NCI-H2171 treated with DMSO at 0.1 percent for 48 hours (cell line): ENCODE measurements at regions not wholly inside any gene's neighbourhood (a gene's known extent, or its start where the extent isn't known, plus 50 kb on each side); places are given as distances from the start of the nearest gene placed in this dataset.

Experiments
- DNase-seq: peaks from one replicate; lab custom pipeline; 2025; lab: John Stamatoyannopoulos, UW

DNA sequence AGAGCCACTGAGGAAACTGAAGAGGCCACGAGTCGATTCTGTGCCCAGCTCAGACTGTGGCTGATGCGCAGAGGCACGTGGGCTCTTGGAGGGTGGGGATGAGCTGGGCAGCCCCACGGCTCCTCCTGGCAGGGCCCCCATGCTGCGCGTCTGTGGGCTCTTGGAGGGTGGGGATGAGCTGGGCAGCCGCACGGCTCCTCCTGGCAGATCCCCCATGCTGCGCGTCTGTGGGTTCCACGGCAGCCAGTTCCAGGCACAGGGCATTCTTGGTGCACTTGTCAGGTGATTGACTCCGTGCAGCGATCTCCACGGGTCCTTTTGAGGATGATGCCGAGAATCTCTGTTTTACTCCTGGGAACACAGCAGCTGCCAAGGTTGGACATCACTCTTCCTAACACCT is 138.1 kb upstream of the ZNF236 start:
- no peak for DNase-seq

DNA sequence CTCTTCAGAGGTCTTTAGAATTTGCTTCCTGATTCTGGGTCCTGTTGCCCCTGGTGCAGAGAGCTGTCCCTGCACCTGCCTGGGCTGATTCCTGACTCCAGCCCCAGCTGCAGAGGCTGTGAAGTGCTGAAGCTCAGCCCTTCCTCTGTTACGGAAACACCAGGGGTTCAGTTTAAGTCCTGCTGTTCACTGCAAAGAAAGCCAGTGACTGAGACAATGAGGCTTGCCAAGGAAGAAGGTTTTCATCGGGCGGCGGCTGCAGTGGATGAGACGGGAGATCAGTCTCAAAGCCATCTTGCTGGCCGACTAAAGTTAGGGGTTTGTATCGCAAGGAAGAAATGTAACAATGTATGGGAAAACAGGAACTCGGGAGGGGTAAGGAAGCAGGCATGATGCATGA is 142.4 kb upstream of the ZNF236 start:
- DNase-seq: no peak

DNA sequence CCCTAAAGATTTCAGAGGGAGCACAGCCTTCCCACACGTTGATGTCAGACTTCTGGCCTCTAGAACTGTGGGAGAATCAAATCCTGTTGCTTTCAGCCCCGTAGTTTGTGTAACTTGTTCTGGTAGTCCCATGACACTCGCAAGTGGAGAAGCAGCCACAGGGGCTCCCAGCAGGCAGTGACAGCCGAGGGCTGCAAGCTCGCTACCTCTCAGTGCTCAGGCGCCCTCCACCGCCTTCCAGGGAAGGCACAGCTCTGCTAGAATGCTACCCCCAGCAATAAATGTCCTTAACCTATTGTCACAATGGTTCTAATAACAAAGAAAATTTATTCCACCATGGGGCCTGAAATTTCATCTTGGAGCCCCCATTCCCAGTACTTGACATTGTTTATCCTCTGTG is 143.1 kb upstream of the ZNF236 start:
- no peak for DNase-seq

DNA sequence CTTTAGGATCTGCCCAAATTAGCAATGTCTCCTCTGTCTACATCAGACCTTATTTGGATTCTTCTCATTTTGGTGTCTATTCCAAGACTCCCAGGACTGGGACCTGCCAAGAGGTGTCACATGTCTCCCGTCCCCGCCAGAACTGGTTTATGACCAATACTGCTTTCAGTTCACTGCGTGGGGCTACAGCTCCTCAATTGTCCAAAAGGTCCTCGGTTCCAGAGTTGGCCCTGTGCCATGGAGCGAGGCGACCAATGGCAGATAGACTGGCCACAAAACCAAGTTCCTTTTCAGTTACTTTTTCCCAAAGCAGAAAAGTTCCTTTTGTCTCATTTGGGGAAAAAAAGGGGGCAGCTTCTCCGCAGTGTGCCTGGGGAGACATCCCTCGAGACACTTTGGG is 144.1 kb upstream of the ZNF236 start:
- DNase-seq: no peak

DNA sequence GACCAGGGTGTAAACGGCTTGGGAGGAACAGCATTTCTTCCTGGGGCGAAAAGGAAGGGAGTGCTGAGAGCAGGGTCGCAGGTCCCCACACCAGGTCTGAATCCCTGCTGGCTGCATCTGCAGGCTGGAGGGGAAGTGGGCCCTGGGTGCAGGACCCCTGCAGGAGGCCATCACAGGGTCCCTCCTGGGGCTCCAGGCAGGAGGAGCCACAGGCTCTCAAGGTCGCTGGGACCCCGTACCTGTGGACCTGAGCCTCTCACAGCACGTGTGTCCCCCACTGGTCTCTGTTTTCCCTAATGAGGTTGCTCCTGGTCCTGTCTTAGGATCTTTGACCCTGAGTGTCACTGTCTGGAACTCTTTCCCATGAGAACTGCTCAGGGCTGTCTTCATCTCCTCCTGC is 147.8 kb upstream of the ZNF236 start:
- no peak for DNase-seq

DNA sequence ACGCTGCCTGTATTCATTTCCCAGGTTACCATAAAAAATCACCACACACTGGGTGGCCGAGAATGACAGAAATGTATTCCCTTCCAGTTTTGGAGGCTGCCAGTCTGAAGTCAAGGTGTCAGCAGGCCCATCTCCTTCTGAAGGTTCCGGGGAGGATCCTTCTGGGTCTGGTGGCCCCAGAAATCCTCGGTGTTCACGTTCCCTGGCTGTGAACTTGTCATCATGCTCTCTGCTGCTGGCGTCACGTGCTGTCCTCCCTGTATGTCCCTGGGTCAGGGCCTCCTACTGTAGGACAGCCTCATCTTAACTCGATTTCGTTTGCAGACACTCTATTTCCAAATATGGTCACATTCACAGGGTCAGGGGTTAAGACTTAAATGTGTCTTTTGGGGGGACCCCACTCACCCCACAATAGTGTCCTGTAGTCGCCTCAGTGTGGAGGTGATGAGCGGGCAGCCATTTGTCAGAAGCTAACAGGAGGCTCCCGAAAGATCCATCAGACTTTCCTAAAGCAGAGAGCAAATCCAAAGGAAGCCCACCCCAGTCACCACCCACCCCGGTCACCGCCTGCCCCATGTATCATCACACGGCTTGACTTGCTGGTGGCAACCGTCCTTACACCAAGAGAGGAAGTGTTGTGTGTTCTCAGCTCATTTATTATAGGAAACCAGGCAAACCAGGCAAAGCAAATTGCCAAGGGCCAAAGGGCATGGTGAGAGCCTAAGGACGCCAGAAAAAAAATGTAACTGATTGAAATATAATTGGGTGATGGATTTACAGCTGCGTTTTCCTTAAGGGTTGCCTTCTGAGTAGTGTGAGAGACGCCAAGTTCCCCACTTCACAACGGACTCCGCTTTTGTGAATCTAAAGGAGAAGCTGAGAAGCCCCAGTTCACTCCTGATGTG is 148.8 kb upstream of the ZNF236 start:
- no peak for DNase-seq

DNA sequence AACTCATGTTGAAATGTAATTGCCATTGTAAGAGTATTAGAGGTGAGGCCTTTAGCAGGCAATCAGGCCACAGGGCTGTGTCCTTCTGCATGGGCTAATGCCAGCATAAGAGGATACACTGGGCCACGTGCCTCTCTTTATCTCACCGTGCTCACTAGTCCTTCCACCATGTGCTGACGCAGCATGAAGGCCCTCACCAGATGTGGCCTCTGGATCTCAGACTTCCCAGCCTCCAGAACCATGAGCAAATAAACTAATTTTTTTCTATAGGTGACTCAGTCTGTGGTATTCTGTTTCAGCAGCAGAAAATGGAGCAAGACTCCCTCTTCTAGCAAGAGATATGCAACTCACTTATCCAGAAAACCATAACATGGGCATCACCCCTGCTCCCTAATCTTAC is 149.7 kb upstream of the ZNF236 start:
- DNase-seq: no peak

DNA sequence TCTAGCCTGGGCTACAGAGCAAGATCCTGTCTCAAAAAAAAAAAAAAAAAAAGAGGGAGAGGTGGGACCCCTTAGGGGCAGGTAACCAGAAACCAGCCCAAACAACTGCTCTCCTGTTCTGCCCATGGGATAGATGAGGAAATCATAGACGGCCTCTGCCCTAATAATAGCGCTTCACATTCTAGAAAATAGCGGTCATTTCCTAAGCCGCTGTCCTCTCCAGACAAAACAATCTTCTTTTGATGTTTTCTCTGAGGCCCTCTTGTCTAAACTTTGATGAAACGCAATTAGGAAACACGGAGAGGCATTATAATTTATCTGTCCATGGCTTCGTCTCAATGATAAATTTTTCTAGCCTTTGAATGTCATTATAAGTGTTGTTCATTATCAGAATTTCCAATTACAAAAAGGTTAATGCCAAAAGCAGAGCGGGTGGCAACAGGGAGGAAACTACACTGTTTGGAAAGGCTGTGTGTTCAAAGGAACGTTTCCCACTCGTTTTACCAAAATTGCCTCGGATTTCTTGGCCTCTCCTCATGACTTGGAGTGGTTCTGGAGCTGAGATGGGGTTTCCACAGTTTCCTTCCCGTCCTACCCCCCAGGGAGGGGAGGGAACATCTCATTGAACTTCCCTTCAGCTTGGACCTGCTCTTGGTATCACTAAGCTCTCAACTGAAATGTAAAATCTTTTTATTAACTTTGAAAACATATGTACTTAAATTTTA is 151.6 kb upstream of the ZNF236 start:
- no peak for DNase-seq

DNA sequence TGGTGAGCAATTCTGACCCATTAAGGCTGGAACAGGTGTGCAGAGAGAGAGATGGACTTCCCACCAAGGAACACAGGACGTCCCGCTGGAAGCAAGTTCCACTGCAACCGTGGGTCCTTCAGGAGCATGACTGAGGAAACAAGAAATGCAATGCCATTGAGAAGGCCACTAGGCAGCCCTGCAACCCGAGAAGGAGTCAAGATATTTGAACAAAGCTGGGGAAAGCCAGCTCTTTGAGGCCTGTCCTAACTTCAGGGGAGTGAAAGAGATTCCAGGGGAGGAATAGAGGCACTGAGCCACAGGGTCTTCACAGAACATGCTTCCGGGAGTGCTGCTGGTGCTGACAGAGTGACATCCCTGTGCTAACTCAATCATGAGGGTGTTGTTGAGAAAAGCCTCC is 153.8 kb upstream of the ZNF236 start:
- DNase-seq: no peak

DNA sequence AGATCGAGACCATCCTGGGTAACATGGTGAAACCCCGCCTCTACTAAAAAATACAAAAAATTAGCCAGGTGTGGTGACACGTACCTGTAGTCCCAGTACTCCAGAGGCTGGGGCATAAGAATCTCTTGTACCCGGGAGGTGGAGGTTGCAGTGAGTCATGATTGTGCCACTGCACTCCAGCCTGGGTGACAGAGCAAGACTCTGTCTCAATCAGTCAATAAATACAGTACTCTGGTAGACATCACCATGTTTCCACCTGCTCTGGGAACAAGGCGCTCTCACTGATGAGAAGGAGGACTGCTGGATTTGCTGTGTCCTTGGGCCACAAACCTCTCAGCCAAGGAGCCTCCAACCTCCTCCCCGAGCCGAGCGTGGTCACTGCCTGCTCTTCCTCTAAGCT is 154.2 kb upstream of the ZNF236 start:
- DNase-seq: no peak

DNA sequence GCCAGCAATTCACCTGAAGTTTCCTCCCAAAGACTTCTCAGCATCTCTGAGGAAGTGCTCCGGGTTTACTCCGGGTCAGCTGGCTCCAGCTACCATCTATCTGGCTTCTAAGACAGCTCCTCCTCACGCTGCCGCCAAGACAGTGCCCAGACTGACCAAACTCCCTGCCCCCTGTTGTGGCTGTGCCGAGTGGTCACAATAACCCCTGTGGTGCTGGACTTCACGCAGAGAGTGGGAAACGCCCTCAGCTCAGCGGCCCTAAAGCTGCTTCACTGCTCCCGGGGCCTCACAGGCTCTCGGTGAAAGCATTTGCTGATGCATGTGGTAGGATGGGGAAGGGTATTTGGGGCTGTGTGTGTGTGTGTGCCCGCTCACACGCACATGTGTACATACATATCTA is 154.8 kb upstream of the ZNF236 start:
- no peak for DNase-seq

DNA sequence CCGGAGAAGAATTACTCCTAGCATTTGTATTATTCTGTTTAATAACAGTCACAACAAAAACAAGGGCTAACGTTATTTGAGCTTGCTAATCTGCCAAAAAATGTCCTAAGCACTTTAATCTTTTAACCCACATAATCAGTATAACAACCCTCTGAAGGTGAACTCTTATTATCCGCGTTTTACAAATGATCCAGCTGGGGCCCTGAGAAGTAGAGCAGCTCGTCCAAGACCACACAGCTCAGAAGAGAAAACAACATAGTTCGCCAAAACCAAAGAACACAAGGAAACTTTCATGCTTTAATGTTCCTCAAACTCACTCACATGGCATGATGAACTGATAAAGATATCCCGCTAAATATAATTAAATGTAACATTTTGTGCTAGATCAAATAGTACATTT is 159.7 kb upstream of the ZNF236 start:
- DNase-seq: no peak

DNA sequence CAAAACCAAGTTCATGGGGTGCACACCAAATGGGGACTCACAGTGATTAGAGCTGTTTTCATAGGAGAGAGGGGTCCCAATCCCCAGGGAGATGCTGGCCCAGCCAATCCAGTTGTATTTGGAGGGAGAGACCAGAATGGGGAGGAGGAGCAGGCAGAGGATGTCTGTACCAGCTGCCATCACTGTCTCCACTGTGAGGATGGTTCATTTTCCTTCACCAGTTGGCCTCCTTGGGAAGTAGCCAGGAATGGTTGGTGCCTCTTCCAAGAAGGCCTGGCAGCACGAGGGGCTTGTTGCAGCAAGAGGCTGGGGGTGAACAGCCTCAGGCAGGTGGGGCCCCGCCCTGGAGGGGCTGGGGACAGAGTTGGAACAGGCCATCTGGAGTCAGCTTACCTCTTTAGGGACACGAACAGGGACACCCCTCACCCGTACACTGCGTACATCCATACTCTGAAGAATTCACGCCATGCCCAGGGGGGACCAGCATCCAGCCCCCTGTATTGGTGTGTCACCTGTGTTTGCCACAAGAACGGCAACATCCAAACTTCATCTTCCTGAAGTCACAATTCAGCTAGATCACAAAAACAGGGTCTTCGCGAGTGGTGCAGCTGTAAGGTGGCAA is 161.7 kb upstream of the ZNF236 start:
- DNase-seq: peak; percentile 1

DNA sequence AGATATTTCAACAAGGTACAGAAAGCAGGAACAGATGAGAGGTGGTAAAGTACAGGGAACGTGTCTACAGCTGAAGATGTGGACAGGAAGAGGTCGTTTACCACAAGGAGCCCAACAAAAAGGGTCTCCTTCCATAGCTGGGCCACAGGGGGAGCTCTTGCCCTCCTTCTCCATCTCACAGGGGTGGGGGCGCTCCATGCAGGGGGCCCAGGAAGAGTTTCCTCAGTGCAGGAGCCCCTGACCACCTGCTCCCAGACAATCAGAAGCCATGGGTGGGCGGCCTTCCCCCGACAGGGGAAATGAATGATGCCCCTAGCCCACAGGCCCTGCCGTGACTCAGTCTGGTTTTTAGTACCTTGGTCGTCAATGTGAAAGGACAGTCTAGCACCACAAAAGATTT is 163.6 kb upstream of the ZNF516 start:
- DNase-seq: no peak

DNA sequence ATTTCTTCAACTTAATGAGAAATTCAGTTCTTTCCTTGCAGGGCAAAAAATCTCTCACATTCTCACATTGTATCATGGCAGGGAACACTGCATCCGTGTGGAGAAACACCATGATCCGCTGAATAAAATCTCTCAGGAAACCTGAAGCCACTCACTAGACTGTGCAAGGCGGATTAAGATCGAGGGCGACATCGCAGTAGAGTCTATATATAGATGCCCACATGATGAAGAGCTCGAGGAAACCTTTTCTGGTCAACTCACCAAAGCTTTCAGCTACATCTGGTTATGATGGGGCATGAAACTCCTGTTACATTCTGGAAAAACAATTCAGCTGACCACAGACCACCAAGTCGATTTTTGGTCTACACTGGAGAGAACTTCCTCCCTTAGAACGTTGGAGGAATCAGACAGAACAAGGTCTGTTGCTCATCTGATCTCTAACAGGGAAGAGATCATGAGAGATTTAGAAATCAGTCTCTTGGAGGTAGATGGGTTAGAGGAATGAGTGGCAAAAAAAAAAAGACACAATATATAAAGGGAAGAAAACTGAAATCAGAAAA is 162.9 kb upstream of the ZNF516 start:
- DNase-seq: no peak

DNA sequence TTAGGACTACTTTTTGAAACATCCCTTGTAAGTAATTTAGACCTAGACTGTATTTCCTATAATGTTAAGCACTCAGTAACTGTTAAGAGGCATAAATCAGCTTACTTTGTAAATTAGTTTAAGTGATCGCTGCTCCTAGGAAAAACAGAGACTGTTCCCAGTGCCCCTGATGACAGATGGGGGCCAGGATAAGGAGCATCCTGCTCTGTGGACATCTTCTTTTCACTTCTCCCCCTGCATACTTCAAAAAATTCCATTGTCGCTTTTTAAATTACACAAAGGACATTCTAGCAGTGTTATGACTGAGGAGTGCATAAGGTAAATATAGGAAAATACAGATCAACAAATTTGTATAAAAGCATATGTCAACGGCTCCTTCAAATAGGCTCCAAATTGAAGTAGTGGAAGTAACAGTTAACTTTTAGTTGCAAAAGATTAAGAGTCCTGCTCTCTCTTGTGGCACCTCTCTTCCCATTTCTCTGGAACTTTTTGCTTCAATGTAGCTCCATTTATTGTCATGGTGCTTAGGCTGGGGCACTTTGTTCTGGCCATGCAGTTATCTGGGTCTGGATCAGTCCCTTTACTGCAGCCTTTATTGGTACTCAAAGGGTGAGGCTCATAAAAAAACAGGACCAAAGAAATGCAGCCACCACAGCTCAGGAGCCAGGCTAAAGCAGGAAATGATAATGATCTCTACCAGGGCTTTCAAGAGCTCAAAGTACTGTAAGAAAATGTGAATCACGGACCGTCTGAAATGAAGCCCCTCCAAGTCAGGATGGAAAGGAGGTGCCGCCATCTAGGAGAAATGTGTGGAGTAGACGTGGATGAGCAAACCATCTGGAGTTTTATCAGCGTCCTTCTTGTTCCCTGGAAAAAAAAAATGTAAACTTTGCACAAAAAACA is 162.1 kb upstream of the ZNF516 start:
- DNase-seq: no peak

DNA sequence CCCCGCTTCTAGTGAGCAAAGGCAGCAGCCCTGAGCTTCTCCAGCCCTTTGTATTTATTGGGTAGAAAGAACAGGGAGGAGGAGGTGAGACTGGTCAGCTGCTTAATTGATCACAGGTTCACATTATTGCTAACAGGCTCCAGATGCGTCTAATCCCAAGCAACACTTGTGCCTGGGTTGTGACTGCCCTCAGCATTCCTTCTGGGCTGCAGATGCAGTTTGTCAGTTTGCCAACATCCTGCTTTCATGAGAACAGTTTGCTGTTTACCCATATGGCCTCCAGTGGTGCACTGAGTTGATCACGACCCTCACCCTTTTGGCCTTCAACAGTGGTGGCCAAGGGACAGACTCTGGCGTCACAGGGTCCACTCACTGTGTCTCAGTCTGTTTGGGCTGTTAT is 159.5 kb upstream of the ZNF516 start:
- DNase-seq: no peak

DNA sequence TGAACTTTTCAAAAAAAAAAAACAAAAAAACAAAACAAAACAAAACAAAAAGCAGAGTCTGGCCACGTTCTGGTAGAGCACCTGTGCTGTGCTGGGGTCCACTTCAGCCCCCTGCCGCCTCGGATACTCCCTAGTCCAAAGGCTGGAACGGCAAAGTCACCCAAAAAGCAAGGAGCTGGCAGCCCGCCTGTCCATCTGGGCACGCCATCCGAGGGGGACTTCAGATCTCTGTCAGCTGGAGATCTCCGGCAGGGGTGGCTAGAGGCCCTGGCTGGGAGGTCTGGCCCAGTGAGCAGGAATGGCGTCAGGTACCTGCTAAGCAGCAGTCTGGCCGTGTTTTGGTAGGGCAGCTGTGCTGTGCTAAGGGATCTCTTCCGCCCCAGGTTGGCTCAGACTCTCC is 152.3 kb upstream of the ZNF516 start:
- no peak for DNase-seq

DNA sequence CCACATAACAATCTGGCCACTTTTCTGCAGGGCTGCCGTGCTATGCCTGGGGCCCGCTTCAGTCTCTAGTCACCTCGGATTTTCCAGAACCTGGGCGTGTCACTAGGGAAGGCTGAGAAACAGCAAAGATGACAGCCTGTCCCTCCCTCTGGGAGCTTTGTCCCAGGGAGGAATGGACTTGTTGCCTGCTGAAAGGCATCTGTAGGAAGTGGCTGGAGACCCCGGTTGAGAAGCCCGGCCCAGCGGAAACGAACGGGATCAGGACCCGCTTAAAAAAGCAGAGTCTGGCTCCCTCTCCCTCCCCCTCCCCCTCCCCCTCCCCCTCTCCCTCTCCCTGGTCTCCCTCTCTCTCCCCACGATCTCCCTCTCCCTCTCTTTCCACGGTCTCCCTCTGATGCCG is 149.5 kb upstream of the ZNF516 start:
- no peak for DNase-seq

DNA sequence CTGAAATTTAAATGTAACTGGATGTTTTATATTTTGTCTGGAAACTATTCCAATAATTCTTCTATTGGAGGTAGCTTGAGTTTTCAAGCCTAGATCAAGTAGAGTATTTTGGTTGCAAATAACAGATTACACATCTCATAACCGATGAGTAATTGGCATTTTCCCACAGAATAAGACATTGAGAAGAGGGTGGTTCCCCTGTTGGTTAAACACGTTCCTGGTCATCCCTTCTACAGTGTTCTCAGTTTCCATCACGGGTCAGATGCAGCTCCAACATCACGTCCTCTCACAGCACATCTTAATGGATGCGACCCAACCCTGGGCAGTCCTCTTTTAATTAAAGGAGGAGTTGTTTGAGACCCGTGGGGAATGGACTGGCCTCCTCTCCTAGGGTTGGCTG is 149.0 kb upstream of the ZNF516 start:
- DNase-seq: no peak

DNA sequence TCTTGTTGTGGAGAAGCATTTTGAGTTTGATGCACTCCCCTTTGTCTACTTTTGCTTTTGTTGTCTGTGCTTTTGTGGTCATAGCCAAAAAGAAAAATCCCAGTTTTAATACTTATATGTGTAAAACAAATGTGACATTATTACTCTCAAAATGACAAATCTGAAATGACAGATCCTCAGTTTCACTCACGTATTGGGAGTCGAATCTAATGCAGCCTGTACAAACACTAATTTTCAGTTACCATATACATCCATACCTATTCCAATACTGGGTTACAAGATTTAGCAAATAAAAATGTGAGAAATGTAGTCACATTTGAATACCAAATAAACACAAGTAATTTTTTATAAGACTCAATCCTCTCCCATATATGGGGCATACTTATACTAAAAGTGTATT is 148.2 kb upstream of the ZNF516 start:
- no peak for DNase-seq

DNA sequence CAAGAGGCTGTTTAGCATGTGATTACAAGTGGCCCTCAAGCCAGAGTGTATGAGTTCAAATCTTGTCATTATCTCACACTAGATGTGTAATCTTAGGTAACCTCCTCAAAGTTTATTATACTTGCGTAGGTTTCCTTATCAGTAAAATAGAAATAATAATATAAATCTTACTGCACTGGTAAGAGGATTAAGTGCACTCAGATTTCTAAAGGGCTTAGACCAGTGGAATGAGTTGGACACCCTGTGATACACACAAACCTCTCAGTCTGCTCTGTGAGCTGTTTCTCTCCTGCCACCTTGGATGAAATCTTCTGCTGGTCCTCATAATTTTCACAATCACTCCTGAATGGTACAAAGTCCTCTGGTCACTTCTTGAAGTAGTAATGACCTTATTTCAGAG is 145.4 kb upstream of the ZNF516 start:
- DNase-seq: no peak
